Stimulated activated CD4-positive, alpha-beta T cell treated with anti-CD3 and anti-CD28 coated beads, Interleukin-15, amount 100 ng/mL, for 1 hour (primary cell): ENCODE measurements at regions not wholly inside any gene's neighbourhood (a gene's known extent, or its start where the extent isn't known, plus 50 kb on each side); places are given as distances from the start of the nearest gene placed in this dataset.

Experiments used
- DNase-seq, 2 donors: peaks; one replicate each; pipeline ENCODE4 v3.0.0-alpha.2; 2020; ENCODE audit warnings: low read depth in 1 of 2, low spot score in 1 of 2

- DNase-seq: no peak
Measured at GRCh38 chr18:46265196-46266156, 161.3 kb downstream of the HAUS1 start.

- DNase-seq: no peak
Measured at GRCh38 chr18:46266473-46266872, 162.3 kb downstream of the HAUS1 start.

GRCh38 chr18:46268671-46269070 lies 164.5 kb downstream of the HAUS1 start:
- no peak for DNase-seq

GRCh38 chr18:46269275-46269674 lies 165.1 kb downstream of the HAUS1 start:
- no peak for DNase-seq

- DNase-seq: no peak
Measured at GRCh38 chr18:46271488-46271887, 167.3 kb downstream of the HAUS1 start.

GRCh38 chr18:46273861-46274260 lies 169.7 kb downstream of the HAUS1 start:
- no peak for DNase-seq

- DNase-seq: no peak
Measured at GRCh38 chr18:46274266-46274665, 170.1 kb downstream of the HAUS1 start.

- DNase-seq: no peak
Measured at GRCh38 chr18:46275370-46275769, 171.2 kb downstream of the HAUS1 start.

- no peak for DNase-seq
Measured at GRCh38 chr18:46276748-46277147, 172.6 kb downstream of the HAUS1 start.

- no peak for DNase-seq
Measured at GRCh38 chr18:46278481-46279465, 174.6 kb downstream of the HAUS1 start.

- DNase-seq: no peak
Measured at GRCh38 chr18:46279673-46280072, 175.5 kb downstream of the HAUS1 start.

GRCh38 chr18:46281185-46282176 lies 177.3 kb downstream of the HAUS1 start:
- DNase-seq: peak in 1 of 2 donors; percentile 22

GRCh38 chr18:46282177-46282570 lies 178.0 kb downstream of the HAUS1 start:
- DNase-seq: no peak

- no peak for DNase-seq
Measured at GRCh38 chr18:46282646-46283045, 178.5 kb downstream of the HAUS1 start.

- no peak for DNase-seq
Measured at GRCh38 chr18:46283268-46283667, 179.1 kb downstream of the HAUS1 start.

- DNase-seq: no peak
Measured at GRCh38 chr18:46283895-46284295, 179.7 kb downstream of the HAUS1 start.

GRCh38 chr18:46289463-46289862 lies 185.3 kb downstream of the HAUS1 start:
- DNase-seq: no peak

GRCh38 chr18:46289931-46290330 lies 185.7 kb downstream of the HAUS1 start:
- DNase-seq: no peak

GRCh38 chr18:46290440-46291020 lies 186.3 kb downstream of the HAUS1 start:
- DNase-seq: no peak

- no peak for DNase-seq
Measured at GRCh38 chr18:46291149-46291548, 187.0 kb downstream of the HAUS1 start.
